HG02571 (cell line): ENCODE measurements at regions not wholly inside any gene's neighbourhood (a gene's known extent, or its start where the extent isn't known, plus 50 kb on each side); places are given as distances from the start of the nearest gene placed in this dataset.

Experiments
- ATAC-seq: cut with Tn5 transposase; IDR thresholded peaks from one replicate; pipeline ENCODE4 v1.9.1; 2021; ENCODE audit warnings: mild to moderate bottlenecking, moderate library complexity; ENCODE audit not compliant: unreplicated experiment

DNA sequence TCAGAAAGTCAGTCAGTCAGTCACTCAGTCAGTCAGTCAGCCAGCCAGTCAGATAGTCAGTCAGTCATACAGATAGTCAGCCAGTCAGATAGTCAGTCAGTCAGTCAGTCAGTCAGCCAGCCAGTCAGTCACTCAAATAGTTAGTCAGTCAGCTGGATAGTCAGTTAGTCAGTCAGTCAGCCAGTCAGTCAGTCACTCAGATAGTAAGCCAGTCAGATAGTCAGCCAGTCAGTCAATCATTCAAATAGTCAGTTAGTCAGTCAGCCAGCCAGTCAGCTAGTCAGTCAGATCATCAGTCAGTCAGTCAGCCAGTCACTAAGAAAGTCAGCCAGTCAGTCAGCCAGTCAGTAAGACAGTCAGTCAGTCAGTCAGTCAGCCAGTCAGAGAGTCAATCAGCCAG is 477.1 kb downstream of the AGTPBP1 start:
- ATAC-seq = no peak

DNA sequence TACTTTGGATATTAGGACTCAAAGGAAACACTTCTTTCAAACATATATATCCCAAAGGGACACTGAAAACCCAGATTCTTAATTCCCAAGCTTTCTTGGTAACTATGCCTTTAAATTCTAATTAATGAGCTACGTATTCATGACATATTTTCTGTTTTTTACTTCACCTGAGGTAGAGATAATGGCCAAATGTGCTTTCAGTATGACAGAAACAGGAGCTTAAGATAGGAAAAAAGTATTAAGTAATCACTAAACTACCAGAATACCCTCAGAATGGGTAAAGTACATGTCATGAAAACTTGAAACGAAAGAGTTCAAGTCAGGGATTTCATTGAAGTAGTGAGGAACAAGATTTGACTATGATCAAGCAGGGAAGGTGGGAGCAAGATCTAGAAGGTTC is 478.5 kb downstream of the AGTPBP1 start:
- no peak for ATAC-seq

DNA sequence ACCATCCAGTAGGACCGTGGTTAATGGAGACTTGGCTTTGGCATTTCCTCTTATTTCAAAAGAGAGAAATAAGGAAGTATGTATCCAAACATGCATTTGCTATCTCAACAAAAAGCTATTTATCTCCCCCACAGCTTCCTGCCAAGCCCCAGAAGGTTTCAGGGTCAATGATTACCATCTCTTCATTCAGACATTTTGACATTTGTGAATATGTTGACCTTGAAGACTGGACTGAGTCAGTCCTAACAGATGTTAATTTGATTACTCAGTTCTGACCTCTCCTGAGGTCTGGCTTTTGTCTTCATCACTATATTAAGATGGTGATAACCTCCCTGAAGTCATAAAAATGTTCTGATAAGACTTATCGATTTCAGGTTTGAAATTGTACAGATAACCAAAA is 479.4 kb downstream of the AGTPBP1 start:
- no peak for ATAC-seq

DNA sequence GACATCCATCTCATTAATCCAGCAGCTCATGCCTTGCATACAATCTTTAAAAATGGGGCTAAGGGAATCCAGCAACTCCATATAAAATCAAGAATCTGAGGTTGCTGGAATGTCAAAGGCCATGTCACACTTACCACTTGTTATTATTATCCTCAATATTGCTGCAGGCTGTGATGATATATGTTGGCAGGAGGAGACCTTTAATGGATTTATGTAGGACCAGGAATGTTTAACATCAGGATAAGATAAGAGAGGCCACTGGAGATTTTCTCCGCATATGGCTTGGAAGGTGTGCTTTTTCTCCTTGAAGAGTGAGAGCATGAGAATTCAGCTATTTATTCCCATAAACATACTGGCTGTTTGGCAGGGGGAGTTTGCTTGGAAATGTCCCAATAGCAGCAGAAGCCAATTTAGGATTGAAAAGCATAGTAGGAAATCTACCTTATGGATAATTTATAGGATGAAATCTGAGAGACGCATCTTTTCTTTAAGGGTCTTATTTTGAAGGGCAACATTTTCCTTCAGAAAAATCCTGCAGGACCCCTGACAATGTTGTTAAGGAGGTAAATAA is 481.4 kb downstream of the AGTPBP1 start:
- no peak for ATAC-seq

DNA sequence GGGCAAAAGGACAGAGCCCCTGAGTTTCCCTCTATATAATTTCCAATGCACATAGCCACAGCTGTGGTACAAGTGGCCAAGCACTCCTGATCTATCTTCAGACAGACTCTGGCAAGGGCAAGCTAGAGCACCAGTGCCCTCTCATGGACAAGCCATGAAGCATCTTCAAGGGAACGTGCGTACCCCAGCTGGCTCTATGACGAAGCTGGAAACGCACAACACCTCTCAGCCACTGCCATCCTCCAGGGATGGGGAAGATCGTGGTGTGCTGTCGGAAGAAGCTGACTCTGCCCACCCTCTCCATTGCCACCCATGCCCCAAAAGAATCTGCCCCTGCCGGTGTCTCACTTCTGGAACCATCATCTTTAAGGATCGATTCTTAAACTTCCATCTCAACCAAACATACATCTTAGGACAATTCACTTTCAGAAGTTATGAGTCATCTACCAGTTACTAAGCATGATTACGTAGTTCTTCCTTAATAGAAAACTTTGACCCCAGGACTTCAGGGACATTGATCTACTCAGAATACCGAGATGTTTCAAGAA is 482.9 kb downstream of the AGTPBP1 start:
- peak; percentile 63 for ATAC-seq

DNA sequence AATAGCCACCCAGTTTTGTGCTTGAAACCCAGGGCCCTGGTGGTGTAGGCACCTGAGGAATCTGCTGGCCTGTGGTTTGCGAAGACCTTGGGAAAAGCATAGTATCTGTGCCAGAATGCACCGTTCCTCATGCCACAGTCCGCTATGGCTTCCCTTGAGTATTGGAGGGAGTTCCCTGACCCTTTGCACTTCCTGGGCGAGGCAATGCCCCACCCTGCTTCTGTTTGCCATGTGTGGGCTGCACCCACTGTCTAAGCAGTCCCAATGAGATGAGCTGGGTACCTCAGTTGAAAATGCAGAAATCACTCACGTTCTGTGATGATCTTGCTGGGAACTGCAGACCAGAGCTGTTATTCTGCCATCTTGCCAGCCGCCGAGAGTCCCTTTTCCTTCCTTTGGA is 483.5 kb downstream of the AGTPBP1 start:
- ATAC-seq = no peak

DNA sequence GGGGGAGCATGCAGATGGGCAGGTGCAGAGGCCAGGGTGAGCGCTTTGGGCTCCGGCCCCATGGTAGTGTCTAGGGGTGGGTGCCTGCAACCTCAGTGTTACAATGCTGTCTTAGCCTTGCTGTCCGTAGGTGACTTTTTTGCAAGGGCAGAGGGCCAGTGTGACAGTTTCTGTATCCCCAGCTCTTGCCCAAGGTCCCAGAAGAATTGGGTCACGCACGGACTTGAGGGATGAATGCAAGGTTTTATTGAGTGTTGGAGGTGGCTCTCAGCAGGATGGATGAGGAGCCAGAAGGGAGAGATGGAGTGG is 492.5 kb downstream of the AGTPBP1 start:
- no peak for ATAC-seq

DNA sequence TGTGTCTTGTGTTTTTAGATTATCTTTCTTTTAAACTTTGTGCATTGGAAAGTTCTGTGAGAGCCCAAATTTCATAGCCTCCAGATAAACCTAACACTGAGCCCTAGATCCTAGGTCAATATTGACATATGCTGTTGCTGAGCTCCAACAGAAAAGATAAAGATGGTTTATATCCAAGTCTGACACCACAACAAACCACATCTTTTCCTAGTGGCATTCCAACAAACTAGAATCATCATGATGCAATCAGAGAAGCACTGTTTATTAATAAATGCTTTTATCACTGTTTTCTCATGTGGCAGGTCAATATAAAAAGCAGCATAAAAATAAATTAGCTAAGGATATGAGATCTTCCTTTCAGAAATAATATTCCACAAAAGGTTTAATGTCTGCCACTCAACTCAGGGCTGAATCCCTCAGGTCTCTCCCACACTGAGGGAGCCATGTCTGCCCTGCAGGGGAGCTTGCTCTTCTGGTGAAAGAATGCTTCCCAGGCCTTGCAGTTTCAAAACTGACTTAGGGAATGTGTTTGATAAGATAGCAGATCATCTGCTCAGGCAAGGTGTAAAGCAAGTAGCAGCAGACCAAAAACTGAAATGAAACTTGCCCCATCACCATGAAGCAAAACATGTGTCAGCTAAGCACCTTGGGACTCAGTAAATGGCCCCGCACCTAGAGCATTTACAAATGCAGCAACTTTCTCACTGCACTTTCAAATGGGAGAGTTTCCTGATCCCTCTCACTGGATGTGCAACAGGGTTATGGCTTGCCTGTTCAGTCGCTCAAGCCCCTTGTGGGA is 493.0 kb downstream of the AGTPBP1 start:
- ATAC-seq = no peak

DNA sequence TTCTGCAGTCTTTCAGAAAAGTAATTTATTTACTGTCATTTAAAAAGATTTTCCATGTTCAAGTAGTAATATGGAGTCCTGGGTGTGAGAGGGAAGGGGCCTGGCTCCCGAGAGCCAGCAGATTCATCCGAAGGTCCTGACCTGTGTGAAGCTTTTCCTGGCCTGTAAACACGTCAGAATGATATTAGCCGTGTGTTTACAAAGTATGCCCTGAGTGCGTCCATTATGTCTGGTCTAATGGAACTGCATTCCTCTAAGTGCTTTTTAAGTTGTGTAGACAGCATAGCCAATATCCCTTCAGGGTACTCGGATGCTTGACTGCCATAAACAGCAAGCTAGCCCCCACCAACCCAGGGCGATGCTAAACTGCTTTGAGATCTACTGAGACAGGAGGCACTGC is 495.2 kb downstream of the AGTPBP1 start:
- no peak for ATAC-seq

DNA sequence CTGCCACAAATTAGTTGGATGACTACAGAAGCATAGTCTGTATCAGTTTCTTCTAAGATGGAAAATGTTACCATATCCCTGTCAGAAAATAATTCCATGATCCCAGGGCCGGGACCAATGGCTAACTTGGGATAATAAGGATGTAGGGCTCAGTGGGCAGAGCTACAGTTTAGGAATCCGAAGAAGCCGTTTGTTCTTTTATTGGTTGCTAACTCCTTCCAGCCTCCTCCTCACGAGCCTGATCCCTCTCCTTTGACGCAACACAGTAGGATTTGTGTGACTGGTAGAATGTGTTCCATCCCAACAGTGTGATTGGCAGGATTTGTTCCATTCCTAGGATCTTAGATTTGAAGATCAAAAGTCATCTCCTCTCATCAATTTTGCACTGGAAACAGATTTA is 496.9 kb downstream of the AGTPBP1 start:
- ATAC-seq = no peak

DNA sequence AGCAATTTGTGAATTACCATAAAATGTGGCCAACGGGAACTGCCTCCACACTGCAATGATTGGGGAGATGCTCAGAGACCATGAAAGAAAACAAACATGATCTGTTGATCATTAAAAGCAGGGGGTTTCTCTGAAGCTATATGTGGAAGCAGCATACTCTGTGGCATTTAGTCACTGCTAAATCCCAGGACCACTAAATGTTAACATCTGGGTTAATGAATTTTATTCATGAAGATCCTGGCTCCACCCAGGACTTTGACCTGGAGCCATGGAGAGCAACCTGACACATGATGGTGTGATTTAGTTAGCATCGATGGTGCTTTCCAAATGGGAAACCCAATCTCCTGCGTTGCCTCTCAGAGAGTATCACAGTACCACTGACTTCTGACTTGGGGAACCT is 497.8 kb downstream of the AGTPBP1 start:
- no peak for ATAC-seq

DNA sequence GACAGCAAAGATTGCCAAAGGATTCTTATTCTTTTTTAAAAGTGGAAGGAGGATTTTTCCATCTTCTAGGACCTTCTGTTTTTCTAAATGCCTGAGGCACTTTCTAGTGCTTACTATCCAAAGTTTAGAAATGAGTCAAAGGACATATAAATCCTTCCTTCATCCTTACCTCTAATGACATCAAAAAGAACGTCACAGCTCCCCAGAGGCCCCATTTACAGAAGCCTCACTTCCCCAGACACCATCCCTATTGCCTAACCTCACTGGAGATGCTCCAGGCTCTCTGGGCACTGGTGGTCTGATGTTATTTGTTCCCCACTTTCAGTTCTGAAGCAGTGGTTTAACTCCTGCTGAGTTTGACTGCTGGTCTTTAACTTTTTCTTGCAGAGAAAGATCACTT is 504.3 kb downstream of the AGTPBP1 start:
- ATAC-seq = no peak

DNA sequence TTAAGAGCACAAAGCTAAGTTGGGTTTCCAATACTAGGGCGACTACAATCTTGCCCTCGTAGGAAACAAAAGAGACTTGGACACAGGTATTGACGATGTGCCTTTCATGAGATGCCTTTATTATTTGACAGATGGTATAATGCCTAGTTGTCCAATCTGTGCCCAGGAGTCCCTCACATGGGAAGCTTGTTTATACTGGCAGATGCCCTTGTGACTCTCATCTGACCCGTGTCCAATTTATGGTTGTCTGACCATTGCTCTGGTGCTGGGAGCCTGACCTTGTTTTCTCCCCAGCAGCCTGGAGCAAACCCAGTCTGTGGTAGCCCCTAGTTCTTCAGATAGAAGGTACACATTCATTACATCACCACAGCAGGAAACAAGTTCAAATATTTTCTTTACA is 511.7 kb downstream of the AGTPBP1 start:
- ATAC-seq = no peak

DNA sequence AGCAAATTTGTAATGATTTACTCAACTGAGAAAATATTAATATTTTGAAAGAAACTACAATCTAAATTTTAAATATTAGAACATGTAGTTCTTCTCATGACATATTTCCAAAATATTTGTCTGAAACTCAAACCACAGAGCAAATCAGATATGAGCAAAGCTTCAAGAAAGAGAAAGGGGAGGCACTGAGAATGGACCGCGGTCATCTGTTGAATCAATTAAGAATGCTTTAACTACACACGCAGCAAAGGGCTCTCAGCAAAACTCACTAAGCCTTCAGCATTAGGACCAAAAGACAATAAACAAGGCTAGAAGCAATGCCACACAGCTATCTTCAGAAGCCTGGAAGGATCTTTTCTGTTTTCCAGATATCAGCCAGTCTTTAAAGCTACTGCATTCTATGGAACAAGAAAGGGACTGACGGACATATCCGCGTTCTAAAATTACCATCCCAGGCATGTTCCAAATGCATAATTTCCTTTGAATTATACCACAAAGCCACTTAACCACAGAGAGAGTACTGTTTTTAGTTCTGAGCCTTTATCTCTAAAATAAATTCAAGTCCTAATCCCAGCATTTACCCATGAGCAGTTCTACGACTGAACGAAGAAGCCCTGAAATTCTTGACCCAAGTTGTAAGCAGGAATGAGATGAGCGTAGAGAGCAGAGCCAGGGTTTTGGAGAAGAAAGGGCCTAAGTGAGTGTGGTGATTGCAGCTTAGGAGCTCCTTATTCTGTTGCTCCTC is 513.5 kb downstream of the AGTPBP1 start:
- ATAC-seq = no peak

DNA sequence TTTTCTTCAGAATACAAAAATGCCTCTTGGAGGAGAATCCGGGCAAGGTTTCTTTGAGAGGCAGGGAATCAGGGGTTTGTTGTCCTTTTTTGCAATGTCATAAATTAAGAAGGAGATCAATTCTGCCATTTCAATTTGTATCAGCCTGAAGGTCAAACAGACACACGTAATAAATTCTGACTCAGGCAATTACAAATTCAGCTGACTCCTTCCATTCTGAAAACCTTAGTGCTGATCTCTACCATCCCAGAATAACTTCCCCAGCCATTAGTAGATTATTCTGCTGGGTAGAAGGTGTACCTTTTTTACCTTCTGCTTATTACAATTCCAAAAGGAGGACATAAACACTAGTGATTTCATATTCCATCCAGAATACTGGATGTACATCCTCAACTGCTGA is 516.6 kb downstream of the AGTPBP1 start:
- ATAC-seq = no peak

DNA sequence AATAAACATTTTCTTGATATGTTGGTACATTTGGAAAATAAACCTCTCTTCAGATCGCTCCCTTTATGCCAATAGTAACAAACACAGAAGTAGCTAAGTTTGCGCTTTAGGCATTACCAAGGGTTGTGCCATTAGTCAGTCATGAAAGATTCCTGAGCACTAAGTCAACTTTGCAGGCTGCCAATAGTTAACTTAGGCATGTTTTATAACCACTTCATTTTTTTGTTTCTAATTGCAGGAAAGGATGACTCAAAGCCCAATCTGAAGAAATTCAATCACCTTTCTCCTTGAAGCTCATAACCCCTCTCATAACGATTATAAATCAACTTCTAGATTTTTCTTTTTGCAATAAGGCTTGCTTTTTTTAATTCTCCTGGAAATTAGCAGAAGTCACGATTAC is 517.0 kb downstream of the AGTPBP1 start:
- no peak for ATAC-seq

DNA sequence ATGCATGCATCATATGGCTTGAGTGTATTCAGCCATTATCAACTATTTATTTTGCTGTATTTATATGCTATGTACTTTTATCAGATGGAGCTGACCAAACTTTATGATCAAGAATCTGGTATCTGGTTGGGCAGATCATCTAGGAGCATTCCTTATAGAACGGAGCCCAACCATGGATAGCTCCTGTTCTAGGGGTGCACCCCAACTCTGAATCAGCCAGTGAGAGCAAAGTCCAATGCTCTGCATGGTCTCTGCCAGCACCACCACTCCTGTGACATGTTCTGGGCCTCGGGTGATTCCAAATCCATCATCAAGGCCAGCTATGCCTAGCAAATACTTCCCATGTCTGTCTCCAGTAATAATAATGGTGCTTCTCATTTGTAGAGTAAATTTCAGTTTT is 517.5 kb downstream of the AGTPBP1 start:
- no peak for ATAC-seq

DNA sequence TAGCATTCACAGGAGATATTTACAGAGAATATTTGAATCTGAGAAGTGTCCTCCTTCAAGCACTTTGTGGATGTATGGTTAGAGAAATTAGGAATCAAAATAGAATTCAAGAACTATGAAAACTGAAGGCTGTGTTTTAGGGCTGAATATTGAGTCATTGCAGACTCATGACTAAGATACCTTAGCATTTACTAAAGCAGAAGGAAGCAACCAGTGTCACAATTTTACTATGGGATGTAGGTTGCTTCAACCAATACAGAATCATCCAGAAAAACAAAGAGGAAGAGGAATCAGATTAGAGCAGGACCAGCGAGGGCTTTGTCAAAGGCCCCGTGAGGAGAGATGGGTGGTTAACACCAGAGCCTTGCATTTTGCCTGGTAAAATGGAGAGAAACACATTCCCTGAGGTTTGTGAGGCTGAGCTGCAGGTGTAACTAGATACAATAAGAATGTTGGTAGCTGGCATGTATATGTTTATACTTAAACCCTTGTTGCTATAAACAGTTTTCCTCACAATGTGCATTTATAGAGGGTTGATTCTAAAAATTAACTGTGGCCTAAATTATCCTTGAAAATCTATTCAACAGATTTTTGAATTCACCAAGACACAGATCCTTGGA is 518.1 kb downstream of the AGTPBP1 start:
- no peak for ATAC-seq

DNA sequence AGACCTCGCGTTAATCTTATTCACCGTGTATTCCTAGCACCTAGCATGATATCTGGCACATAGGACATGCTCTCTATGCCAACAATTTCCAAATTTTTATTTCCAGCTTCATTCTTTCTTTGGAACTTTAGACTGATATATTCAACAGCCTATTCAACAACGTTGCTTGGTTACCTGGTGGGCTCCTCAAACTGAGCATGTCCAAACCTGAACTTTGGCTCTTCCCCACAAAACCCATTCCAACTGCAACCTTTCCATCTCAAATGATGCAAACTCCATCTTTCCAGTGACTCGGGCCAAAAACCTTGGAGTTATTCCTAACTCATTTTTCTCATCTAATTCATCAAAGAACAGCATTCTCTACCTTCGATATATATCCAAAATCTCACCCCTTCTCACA is 525.2 kb downstream of the AGTPBP1 start:
- no peak for ATAC-seq

DNA sequence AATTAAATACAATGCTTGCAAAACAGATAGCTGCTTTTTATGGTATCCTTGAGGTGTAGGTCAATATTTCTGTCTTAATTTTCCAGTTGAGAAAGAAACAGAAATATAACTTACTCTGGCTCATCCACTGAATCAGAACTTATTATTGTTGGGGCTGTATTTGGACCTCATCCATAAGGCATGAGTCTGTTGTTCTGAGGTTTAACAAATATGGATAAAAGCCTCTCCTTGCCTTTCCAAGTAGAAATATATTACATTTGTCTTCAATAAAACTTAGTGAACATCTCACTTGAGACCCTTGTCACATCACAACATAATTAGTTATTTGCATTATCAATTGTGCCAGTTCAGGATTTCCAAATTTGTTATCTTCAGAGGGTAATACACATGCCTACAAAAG is 525.8 kb downstream of the AGTPBP1 start:
- no peak for ATAC-seq

DNA sequence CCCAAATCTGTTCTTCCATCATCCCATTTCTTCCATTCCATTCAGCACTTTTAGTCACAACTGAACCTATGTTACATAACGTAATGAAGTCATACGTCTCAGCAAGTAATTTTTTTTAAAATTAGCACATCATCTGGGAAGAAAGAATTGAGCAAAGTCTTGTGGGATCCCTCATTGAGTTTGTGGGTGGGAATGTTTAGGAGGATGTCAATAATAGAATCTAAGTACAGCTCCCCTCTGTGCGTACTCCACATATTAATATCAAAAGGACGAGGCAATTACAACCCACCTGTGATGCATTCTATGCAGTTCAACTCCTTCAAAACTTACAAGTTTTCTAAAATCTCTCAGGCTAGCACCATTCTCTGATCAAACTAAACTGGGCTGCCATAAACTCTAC is 526.3 kb downstream of the AGTPBP1 start:
- no peak for ATAC-seq
